LNCaP clone FGC (cell line): ENCODE measurements at regions not wholly inside any gene's neighbourhood (a gene's known extent, or its start where the extent isn't known, plus 50 kb on each side); places are given as distances from the start of the nearest gene placed in this dataset.

Experiments used
- DNase-seq: peaks from one replicate; pipeline ENCODE4 v3.0.0-alpha.2; 2011; ENCODE audit warnings: low read depth
- H3K4me3 ChIP-seq: 2 replicates; pipeline ENCODE4 v1.5.1; 2011; ENCODE audit warnings: mild to moderate bottlenecking, low read depth, low read length, control low read depth
- CTCF ChIP-seq: IDR thresholded peaks from 2 replicates; pipeline ENCODE4 v1.5.1; 2012; ENCODE audit warnings: mild to moderate bottlenecking; ENCODE audit not compliant: control insufficient read depth, insufficient read depth; ENCODE audit errors: extremely low read depth

GRCh38 chr11:110778343-110778742, 66.1 kb upstream of the ARHGAP20 start:
- no peak for TF ChIP-seq CTCF
- no peak overlapping the region for H3K4me3 ChIP-seq
- DNase-seq, result no peak

- peak; percentile 52 for DNase-seq
- H3K4me3 ChIP-seq, result no peak overlapping the region
- TF ChIP-seq CTCF, result no peak
Observed at GRCh38 chr11:110777775-110778174, 65.5 kb upstream of the ARHGAP20 start.

GRCh38 chr11:110776081-110776480, 63.8 kb upstream of the ARHGAP20 start:
- TF ChIP-seq CTCF, result no peak
- no peak for DNase-seq
- no peak overlapping the region for H3K4me3 ChIP-seq

GRCh38 chr11:110774138-110775014, 62.1 kb upstream of the ARHGAP20 start:
- peak; percentile 29; the same call in 1 of the 2 replicates for TF ChIP-seq CTCF
- H3K4me3 ChIP-seq, result no peak overlapping the region
- no peak for DNase-seq

- TF ChIP-seq CTCF, result no peak
- H3K4me3 ChIP-seq, result no peak overlapping the region
Observed at GRCh38 chr11:110773442-110773841, 61.2 kb upstream of the ARHGAP20 start.

GRCh38 chr11:110772863-110773262, 60.6 kb upstream of the ARHGAP20 start:
- TF ChIP-seq CTCF, result no peak
- no peak for DNase-seq
- no peak overlapping the region for H3K4me3 ChIP-seq

More at GRCh38 chr11:110773442-110773841, 61.2 kb upstream of the ARHGAP20 start:
- DNase-seq, result no peak
